ENCODE measurements at regions not wholly inside any gene's neighbourhood (a gene's known extent, or its start where the extent isn't known, plus 50 kb on each side); places are given as distances from the start of the nearest gene placed in this dataset.

GRCh38 chr9:16025627-16026026 lies 472.8 kb downstream of the CCDC171 start:
- H3K4me1 ChIP-seq (ENCODE audit: insufficient read depth) = no peaks in the 10 kb centered on the region
- H3K27ac ChIP-seq (ENCODE audit: low read depth) = no peak overlapping the region
- H3K36me3 ChIP-seq (ENCODE audit: insufficient read depth) = no peaks in the 10 kb centered on the region
- H3K4me3 ChIP-seq (ENCODE audit: low read depth, low read length) = no peak overlapping the region
- 89% methylated on average over 2 of the region's 2 CpGs for WGBS
- no peak for DNase-seq (ENCODE audit: extremely low spot score)

- H3K36me3 ChIP-seq (ENCODE audit: insufficient read depth) = no peaks in the 10 kb centered on the region
- no peak overlapping the region for H3K27ac ChIP-seq (ENCODE audit: low read depth)
- H3K4me1 ChIP-seq (ENCODE audit: insufficient read depth) = no peaks in the 10 kb centered on the region
- WGBS = 96% methylated on average over 2 of the region's 2 CpGs
- H3K4me3 ChIP-seq (ENCODE audit: low read depth, low read length) = no peak overlapping the region
- DNase-seq (ENCODE audit: extremely low spot score) = no peak
Observed at GRCh38 chr9:16026886-16027285, 474.0 kb downstream of the CCDC171 start.

GRCh38 chr9:16028548-16028947 lies 475.7 kb downstream of the CCDC171 start:
- WGBS = 55% methylated on average over 2 of the region's 2 CpGs
- DNase-seq (ENCODE audit: extremely low spot score) = no peak
- Histone ChIP-seq H3K4me3 (ENCODE audit: low read depth, low read length) (no peak overlapping the region), H3K4me1 (ENCODE audit: insufficient read depth) (no peaks in the 10 kb centered on the region), H3K27ac (ENCODE audit: low read depth) (no peak overlapping the region), H3K36me3 (ENCODE audit: insufficient read depth) (no peaks in the 10 kb centered on the region)

GRCh38 chr9:16029046-16029615 lies 476.3 kb downstream of the CCDC171 start:
- 90% methylated on average over 7 of the region's 7 CpGs for WGBS

GRCh38 chr9:16029796-16030363 lies 477.0 kb downstream of the CCDC171 start:
- Histone ChIP-seq H3K27ac (ENCODE audit: low read depth) (no peak overlapping the region), H3K36me3 (ENCODE audit: insufficient read depth) (no peaks in the 10 kb centered on the region), H3K4me1 (ENCODE audit: insufficient read depth) (no peaks in the 10 kb centered on the region), H3K4me3 (ENCODE audit: low read depth, low read length) (no peak overlapping the region)
- no peak for DNase-seq (ENCODE audit: extremely low spot score)
- 94% methylated on average over 3 of the region's 3 CpGs for WGBS

More at GRCh38 chr9:16029046-16029615, 476.3 kb downstream of the CCDC171 start:
- no peaks in the 10 kb centered on the region for H3K4me1 ChIP-seq (ENCODE audit: insufficient read depth)
- no peak overlapping the region for H3K27ac ChIP-seq (ENCODE audit: low read depth)
- no peak for DNase-seq (ENCODE audit: extremely low spot score)
- no peaks in the 10 kb centered on the region for H3K36me3 ChIP-seq (ENCODE audit: insufficient read depth)
- H3K4me3 ChIP-seq (ENCODE audit: low read depth, low read length) = no peak overlapping the region

- 89% methylated on average over 8 of the region's 8 CpGs for WGBS
Observed at GRCh38 chr9:16030528-16031185, 477.8 kb downstream of the CCDC171 start.

GRCh38 chr9:16031486-16031885 lies 478.6 kb downstream of the CCDC171 start:
- no peak overlapping the region for H3K27ac ChIP-seq (ENCODE audit: low read depth)
- WGBS = 65% methylated on average over 2 of the region's 2 CpGs
- DNase-seq (ENCODE audit: extremely low spot score) = no peak

More at GRCh38 chr9:16030528-16031185, 477.8 kb downstream of the CCDC171 start:
- H3K27ac ChIP-seq (ENCODE audit: low read depth) = no peak overlapping the region
- no peaks in the 10 kb centered on the region for H3K36me3 ChIP-seq (ENCODE audit: insufficient read depth)
- H3K4me1 ChIP-seq (ENCODE audit: insufficient read depth) = no peaks in the 10 kb centered on the region
- no peak for DNase-seq (ENCODE audit: extremely low spot score)
- H3K4me3 ChIP-seq (ENCODE audit: low read depth, low read length) = no peak overlapping the region

GRCh38 chr9:16031971-16032370 lies 479.1 kb downstream of the CCDC171 start:
- H3K4me1 ChIP-seq (ENCODE audit: insufficient read depth) = no peaks in the 10 kb centered on the region
- no peaks in the 10 kb centered on the region for H3K36me3 ChIP-seq (ENCODE audit: insufficient read depth)
- WGBS = 85% methylated on average over 6 of the region's 6 CpGs
- no peak overlapping the region for H3K4me3 ChIP-seq (ENCODE audit: low read depth, low read length)
- no peak overlapping the region for H3K27ac ChIP-seq (ENCODE audit: low read depth)
- no peak for DNase-seq (ENCODE audit: extremely low spot score)

More at GRCh38 chr9:16031486-16031885, 478.6 kb downstream of the CCDC171 start:
- no peak overlapping the region for H3K4me3 ChIP-seq (ENCODE audit: low read depth, low read length)
- no peaks in the 10 kb centered on the region for H3K36me3 ChIP-seq (ENCODE audit: insufficient read depth)
- H3K4me1 ChIP-seq (ENCODE audit: insufficient read depth) = no peaks in the 10 kb centered on the region

GRCh38 chr9:16032799-16033198 lies 480.0 kb downstream of the CCDC171 start:
- WGBS = 90% methylated on average over 2 of the region's 2 CpGs
- Histone ChIP-seq H3K4me1 (ENCODE audit: insufficient read depth) (no peaks in the 10 kb centered on the region), H3K4me3 (ENCODE audit: low read depth, low read length) (no peak overlapping the region), H3K27ac (ENCODE audit: low read depth) (no peak overlapping the region), H3K36me3 (ENCODE audit: insufficient read depth) (no peaks in the 10 kb centered on the region)
- DNase-seq (ENCODE audit: extremely low spot score) = no peak

- DNase-seq (ENCODE audit: extremely low spot score) = no peak
- Histone ChIP-seq H3K36me3 (ENCODE audit: insufficient read depth) (no peaks in the 10 kb centered on the region), H3K27ac (ENCODE audit: low read depth) (no peak overlapping the region), H3K4me1 (ENCODE audit: insufficient read depth) (no peaks in the 10 kb centered on the region), H3K4me3 (ENCODE audit: low read depth, low read length) (no peak overlapping the region)
- WGBS = 97% methylated on average over 14 of the region's 14 CpGs
Observed at GRCh38 chr9:16033253-16033652, 480.4 kb downstream of the CCDC171 start.

GRCh38 chr9:16033921-16034691 lies 481.3 kb downstream of the CCDC171 start:
- WGBS = 91% methylated on average over 10 of the region's 10 CpGs
- H3K27ac ChIP-seq (ENCODE audit: low read depth) = no peak overlapping the region
- no peak overlapping the region for H3K4me3 ChIP-seq (ENCODE audit: low read depth, low read length)
- no peaks in the 10 kb centered on the region for H3K36me3 ChIP-seq (ENCODE audit: insufficient read depth)
- no peaks in the 10 kb centered on the region for H3K4me1 ChIP-seq (ENCODE audit: insufficient read depth)
- DNase-seq (ENCODE audit: extremely low spot score) = no peak

- DNase-seq (ENCODE audit: extremely low spot score) = no peak
- Histone ChIP-seq H3K36me3 (ENCODE audit: insufficient read depth) (no peaks in the 10 kb centered on the region), H3K27ac (ENCODE audit: low read depth) (no peak overlapping the region), H3K4me1 (ENCODE audit: insufficient read depth) (no peaks in the 10 kb centered on the region), H3K4me3 (ENCODE audit: low read depth, low read length) (no peak overlapping the region)
- WGBS = 52% methylated on average over 11 of the region's 11 CpGs
Observed at GRCh38 chr9:16039218-16039987, 486.6 kb downstream of the CCDC171 start.
